Activated CD4-positive, alpha-beta T cell treated with anti-CD3 and anti-CD28 coated beads for 36 hours (primary cell): ENCODE measurements at regions not wholly inside any gene's neighbourhood (a gene's known extent, or its start where the extent isn't known, plus 50 kb on each side); places are given as distances from the start of the nearest gene placed in this dataset.

Source experiments
- ATAC-seq: fragments of 200-7000 bp; cut with Tn5 transposase; one replicate; pipeline ENCODE4 v1.10.0; 2021; ENCODE audit warnings: mild to moderate bottlenecking, moderate library complexity
- CTCF ChIA-PET: fragments of 350-600 bp; sonication (Branson Sonifier 250); formaldehyde crosslinking; loops from one replicate; lab custom pipeline; 2021; ENCODE audit warnings: antibody characterized with exemption; lab: Charles Lee
- POLR2A ChIA-PET: fragments of 350-600 bp; sonication (Branson Sonifier 250); formaldehyde crosslinking; loops from one replicate; lab custom pipeline; 2021; ENCODE audit warnings: antibody characterized with exemption, inconsistent platforms; lab: Charles Lee
- DNase-seq: peaks from one replicate; pipeline ENCODE4 v3.0.0-alpha.2; 2020
- H3K27ac Mint-ChIP-seq: one replicate; pipeline ENCODE4 v1.8.0; 2021; ENCODE audit warnings: mixed read lengths
- H3K27me3 Mint-ChIP-seq: one replicate; pipeline ENCODE4 v1.8.0; 2021; ENCODE audit warnings: mixed read lengths
- H3K36me3 Mint-ChIP-seq: one replicate; pipeline ENCODE4 v1.8.0; 2021; ENCODE audit warnings: low read depth, mixed read lengths
- H3K4me1 Mint-ChIP-seq: one replicate; pipeline ENCODE4 v1.8.0; 2021; ENCODE audit warnings: mixed read lengths
- H3K4me3 Mint-ChIP-seq: one replicate; pipeline ENCODE4 v1.8.0; 2021; ENCODE audit warnings: mild to moderate bottlenecking, moderate library complexity, mixed read lengths
- H3K9me3 Mint-ChIP-seq: one replicate; pipeline ENCODE4 v1.8.0; 2021; ENCODE audit warnings: low read depth, mixed read lengths
- intact Hi-C, 2 experiments: fragments of 100-400 bp; cut with DNase I in 1 of 2; cut with micrococcal nuclease in 1 of 2; formaldehyde crosslinking; loops; one replicate each; pipeline versions ENCODE4 v1.14.2 to v1.15.1; 2022 to 2024; cut with DNase I, micrococcal nuclease

DNA sequence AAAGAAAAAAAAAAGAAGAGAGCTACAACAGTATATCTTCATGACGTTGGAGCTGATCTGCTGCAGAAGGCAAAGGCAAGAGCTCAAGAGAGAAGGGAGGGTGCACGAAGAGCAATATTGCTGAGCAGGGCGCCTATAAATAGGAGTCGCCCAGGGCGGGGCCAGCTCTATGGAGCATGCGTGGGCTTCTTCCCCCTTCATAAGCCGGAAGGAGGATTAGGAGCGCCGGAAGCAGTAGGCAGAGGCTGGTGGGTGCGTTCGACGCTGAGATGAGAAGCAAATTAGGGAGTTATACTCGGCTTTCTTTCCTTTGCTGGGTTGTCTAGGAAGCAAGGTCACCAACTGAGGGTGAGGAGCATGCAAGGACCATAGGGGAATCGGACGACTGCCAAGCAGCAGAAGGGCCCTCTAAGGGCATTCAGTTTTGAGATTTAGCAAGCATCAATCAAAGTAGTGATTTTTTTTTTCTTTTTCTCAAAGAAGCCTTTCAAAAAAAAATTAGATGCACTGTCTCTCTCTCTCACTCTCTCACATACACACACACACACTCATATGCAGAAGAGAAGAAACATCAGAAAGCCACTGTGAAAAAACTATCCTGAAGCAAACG lies 496.7 kb downstream of the ENC1 start:
- H3K27ac Mint-ChIP-seq, result no peak overlapping the region
- no peaks in the 10 kb centered on the region for H3K4me1 Mint-ChIP-seq
- peaks cover 11% of the 10 kb centered on the region for H3K27me3 Mint-ChIP-seq
- H3K9me3 Mint-ChIP-seq, result no peaks in the 10 kb centered on the region
- H3K4me3 Mint-ChIP-seq, result no peak overlapping the region
- CTCF ChIA-PET, result no interaction called here
- intact Hi-C loops, result no loop called here
- POLR2A ChIA-PET, result interaction anchor here (0.6 kb wide), 1 partner anchor 772 kb away, joined by 6 read pairs; no protein-coding TSS in a partner anchor
- H3K36me3 Mint-ChIP-seq, result no peaks in the 10 kb centered on the region
- DNase-seq (no peak), ATAC-seq (no peak)

DNA sequence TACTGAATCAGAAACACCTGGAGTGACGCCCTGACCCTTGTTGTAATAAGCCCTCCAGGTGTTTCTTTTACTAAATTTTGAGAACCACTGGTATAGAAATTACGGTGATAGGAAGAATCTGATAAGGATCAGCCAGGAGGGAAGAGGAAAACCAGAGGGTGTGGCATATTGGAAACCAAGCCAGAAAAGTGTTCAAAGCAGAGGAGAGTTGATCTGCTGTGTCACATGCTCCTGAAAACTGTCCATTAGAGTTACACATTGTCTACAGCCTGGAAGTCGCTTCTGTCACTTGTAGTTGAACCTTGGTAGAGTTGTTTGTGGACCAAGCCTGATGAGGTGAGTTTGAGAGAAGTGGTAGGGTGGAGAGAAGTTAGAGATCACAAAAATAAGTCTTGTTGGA lies 497.4 kb downstream of the ENC1 start:
- DNase-seq (no peak), ATAC-seq (no peak)
- no peaks in the 10 kb centered on the region for H3K4me1 Mint-ChIP-seq
- intact Hi-C loops, result no loop called here
- H3K4me3 Mint-ChIP-seq, result no peak overlapping the region
- no peak overlapping the region for H3K27ac Mint-ChIP-seq
- no peaks in the 10 kb centered on the region for H3K9me3 Mint-ChIP-seq
- no peaks in the 10 kb centered on the region for H3K36me3 Mint-ChIP-seq
- H3K27me3 Mint-ChIP-seq, result peaks cover 14% of the 10 kb centered on the region
- POLR2A ChIA-PET, result no interaction called here
- CTCF ChIA-PET, result no interaction called here

DNA sequence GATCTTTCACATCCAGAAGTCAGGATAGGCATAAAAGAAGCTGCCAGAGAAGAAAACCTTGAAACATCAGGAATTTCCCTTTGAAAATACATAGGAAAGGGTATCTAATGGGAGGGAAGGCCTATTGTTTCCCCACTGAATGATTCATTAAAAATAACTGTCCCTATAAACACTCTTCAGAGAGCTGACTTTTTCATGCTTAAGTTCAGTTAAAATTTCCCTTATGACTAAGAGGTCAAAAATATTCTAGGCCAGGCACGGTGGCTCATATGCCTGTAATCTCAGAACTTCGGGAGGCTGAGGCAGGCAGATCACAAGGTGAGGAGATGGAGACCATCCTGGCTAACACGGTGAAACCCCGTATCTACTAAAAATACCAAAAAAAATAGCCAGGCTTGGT lies 499.5 kb downstream of the ENC1 start:
- H3K27ac Mint-ChIP-seq, result no peak overlapping the region
- no peaks in the 10 kb centered on the region for H3K36me3 Mint-ChIP-seq
- ATAC-seq, result no peak
- H3K4me1 Mint-ChIP-seq, result no peaks in the 10 kb centered on the region
- DNase-seq, result no peak
- peaks cover 17% of the 10 kb centered on the region for H3K27me3 Mint-ChIP-seq
- no peaks in the 10 kb centered on the region for H3K9me3 Mint-ChIP-seq
- CTCF ChIA-PET, result no interaction called here
- intact Hi-C loops, result no loop called here
- H3K4me3 Mint-ChIP-seq, result no peak overlapping the region
- POLR2A ChIA-PET, result no interaction called here

DNA sequence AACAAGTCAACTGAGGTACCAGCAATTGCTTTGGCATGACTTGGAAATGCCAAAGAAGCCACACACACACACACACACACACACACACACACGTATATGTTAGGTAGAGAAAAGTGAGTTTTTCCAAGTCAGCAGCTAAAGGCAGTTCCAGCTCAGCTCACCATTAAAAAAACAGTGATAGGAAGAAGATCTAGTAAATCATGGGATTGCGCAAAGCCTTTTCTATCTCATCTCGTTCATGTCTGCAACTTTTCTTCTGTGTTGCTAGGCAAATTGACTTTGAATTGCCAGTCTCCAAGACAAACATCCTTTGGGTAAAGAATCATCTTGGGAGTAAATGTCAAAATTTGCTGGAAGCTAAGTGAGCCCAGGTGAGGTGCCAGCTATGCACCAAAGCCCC lies 500.1 kb downstream of the ENC1 start:
- H3K27me3 Mint-ChIP-seq, result peaks cover 19% of the 10 kb centered on the region
- intact Hi-C loops, result no loop called here
- DNase-seq (no peak), ATAC-seq (no peak)
- H3K9me3 Mint-ChIP-seq, result no peaks in the 10 kb centered on the region
- ChIA-PET CTCF (no interaction called here), POLR2A (no interaction called here)
- no peak overlapping the region for H3K4me3 Mint-ChIP-seq
- H3K4me1 Mint-ChIP-seq, result no peaks in the 10 kb centered on the region
- H3K27ac Mint-ChIP-seq, result no peak overlapping the region
- H3K36me3 Mint-ChIP-seq, result no peaks in the 10 kb centered on the region

DNA sequence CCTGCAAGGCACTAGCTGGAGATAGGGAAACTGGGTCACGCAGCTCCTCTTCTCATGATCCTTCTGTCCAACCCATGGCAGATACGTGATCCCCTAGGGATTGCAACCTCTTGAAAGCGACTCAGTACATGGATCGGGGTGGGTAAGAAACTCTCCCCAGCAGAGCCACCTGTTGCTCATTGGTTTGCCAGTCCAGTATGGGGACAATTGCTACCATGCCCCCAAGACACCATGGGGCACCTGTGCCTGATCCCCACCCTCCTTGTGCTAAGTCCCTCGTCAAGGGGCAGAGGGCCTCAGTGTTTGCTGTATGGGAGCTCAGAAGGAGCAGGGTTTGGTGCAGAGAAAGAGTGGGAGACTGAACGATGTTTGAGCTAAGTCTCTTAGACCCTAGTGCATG lies 500.9 kb downstream of the ENC1 start:
- ChIA-PET POLR2A (no interaction called here), CTCF (no interaction called here)
- Mint-ChIP-seq H3K9me3 (no peaks in the 10 kb centered on the region), H3K36me3 (no peaks in the 10 kb centered on the region), H3K27me3 (peaks cover 14% of the 10 kb centered on the region), H3K4me1 (no peaks in the 10 kb centered on the region), H3K27ac (no peak overlapping the region), H3K4me3 (no peak overlapping the region)
- DNase-seq (no peak), ATAC-seq (no peak)
- intact Hi-C loops, result no loop called here

DNA sequence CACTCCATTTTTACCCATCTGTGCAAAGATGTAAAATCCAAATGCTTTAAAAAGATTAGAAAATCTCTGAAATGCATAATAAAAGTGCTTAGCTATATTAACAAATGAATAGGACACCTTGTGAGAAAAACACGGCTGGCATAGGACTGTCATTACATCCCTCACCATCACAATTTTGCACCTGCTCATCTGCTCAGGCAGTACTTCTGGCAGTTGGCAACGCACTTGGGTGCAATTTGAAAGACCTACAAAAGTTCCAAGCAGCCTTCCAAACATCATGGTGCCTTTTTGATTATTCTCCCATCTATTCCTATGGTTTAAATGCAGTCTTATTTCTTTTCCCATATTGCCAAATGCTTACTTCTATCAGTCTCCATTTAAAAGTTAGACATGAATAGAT lies 501.8 kb downstream of the ENC1 start:
- CTCF ChIA-PET, result no interaction called here

DNA sequence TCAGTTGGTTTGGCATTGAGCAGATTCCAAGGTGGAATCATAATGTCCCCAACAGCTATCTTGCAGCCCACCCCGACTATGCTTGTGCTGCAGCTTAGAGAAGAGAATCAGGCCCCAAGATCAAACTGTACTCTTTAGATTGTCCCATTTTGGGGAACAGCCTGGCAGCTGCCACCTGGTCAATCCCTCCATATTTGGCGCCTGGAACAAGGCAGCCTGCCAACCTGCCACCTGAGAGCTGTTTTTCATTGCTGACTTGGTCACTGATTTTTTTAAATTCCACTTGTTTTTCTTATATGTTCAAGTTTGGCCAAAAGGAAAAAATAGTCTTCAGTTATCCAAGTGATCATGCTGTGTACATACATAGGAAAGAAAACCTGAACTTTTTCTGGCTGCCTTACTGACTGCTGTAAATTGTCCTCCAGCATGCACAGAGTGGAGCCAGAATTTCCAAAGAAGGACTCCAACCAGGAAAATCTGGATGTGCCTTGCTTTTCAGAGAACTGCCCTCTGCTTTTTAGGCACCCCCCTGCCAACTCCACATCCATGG lies 504.2 kb downstream of the ENC1 start:
- Mint-ChIP-seq H3K27me3 (peaks cover 12% of the 10 kb centered on the region), H3K4me3 (no peak overlapping the region), H3K9me3 (no peaks in the 10 kb centered on the region), H3K4me1 (no peaks in the 10 kb centered on the region), H3K27ac (no peak overlapping the region), H3K36me3 (no peaks in the 10 kb centered on the region)
- DNase-seq (no peak), ATAC-seq (no peak)
- ChIA-PET CTCF (interaction anchor here (0.6 kb wide), 1 partner anchor 119 kb away, joined by 3 read pairs; no protein-coding TSS in a partner anchor), POLR2A (no interaction called here)
- intact Hi-C loops, result no loop called here

More for the DNA sequence above, 501.8 kb downstream of the ENC1 start:
- Mint-ChIP-seq H3K9me3 (no peaks in the 10 kb centered on the region), H3K4me1 (no peaks in the 10 kb centered on the region), H3K27ac (no peak overlapping the region), H3K36me3 (no peaks in the 10 kb centered on the region), H3K4me3 (no peak overlapping the region), H3K27me3 (peaks cover 10% of the 10 kb centered on the region)
- DNase-seq (no peak), ATAC-seq (no peak)
- intact Hi-C loops, result no loop called here
- POLR2A ChIA-PET, result no interaction called here

DNA sequence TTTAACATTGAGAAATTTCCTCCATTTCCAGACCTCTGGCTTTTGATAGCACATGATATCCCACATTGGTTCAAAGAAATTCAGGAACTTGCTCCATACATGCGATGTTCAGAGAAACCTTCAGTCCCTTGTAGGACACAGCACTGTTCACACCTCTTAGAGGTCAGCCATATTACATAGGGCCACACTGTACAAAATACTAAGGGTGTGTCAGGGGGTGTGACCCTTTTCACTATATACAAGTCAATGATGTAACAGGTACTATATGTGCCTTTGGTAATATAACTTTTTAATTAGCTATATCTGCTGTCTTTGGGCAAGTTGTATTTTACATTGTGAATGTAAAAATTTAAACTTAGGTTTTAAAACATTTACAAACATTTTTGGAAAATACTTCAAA lies 505.5 kb downstream of the ENC1 start:
- no peak overlapping the region for H3K27ac Mint-ChIP-seq
- no peaks in the 10 kb centered on the region for H3K9me3 Mint-ChIP-seq
- no peaks in the 10 kb centered on the region for H3K36me3 Mint-ChIP-seq
- POLR2A ChIA-PET, result no interaction called here
- no peaks in the 10 kb centered on the region for H3K4me1 Mint-ChIP-seq
- intact Hi-C loops, result no loop called here
- ATAC-seq, result no peak
- CTCF ChIA-PET, result interaction anchor here (0.7 kb wide), 1 partner anchor 98 kb away, joined by 3 read pairs; no protein-coding TSS in a partner anchor
- H3K4me3 Mint-ChIP-seq, result no peak overlapping the region
- peaks cover 18% of the 10 kb centered on the region for H3K27me3 Mint-ChIP-seq
- no peak for DNase-seq

DNA sequence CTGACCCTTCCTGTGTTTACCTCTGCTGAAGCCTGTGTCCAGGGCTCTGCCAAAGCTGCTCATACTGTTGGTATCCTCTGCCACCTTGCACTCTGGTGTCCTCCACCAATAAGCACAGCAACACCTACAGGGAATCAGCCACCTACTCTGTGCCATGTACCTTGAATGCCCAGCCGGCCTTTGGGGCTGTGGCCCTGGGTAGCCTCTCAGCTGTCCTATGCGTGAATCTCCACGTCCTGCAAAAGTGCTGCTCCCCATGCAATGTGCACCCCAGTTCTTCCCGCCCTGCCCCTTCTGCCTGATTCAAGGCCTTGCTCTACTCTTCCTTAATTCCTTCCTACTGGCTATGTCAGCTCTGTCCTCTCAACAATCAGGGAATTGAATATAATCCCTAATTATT lies 506.5 kb downstream of the ARHGEF28 start:
- ChIA-PET CTCF (no interaction called here), POLR2A (no interaction called here)
- Mint-ChIP-seq H3K27me3 (peaks cover 14% of the 10 kb centered on the region), H3K4me3 (no peak overlapping the region), H3K9me3 (no peaks in the 10 kb centered on the region), H3K27ac (no peak overlapping the region), H3K4me1 (no peaks in the 10 kb centered on the region), H3K36me3 (no peaks in the 10 kb centered on the region)
- no peak for DNase-seq
- intact Hi-C loops, result no loop called here
- ATAC-seq, result no peak

DNA sequence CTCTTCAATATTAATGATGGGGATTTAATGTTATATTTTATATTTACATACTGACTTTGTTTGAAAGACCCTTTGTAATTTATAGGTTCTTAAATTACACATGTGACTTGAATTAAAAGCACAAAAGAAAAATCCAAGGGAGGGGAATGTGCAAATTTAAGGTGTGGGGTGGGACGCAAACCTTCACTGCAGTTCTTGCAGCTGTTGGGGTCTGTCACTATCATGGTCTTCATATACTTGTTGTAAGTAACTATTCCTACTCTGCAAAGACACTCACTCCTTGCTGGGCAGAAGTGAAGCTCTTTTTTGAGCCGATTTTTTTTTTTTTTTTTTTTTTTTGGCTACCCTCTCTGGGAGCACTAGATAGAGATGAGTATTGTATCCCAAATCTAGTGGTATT lies 505.3 kb downstream of the ARHGEF28 start:
- ChIA-PET POLR2A (no interaction called here), CTCF (no interaction called here)
- Mint-ChIP-seq H3K27me3 (peaks cover 14% of the 10 kb centered on the region), H3K36me3 (no peaks in the 10 kb centered on the region), H3K9me3 (no peaks in the 10 kb centered on the region), H3K4me1 (no peaks in the 10 kb centered on the region), H3K27ac (no peak overlapping the region), H3K4me3 (no peak overlapping the region)
- DNase-seq (no peak), ATAC-seq (no peak)
- intact Hi-C loops, result no loop called here

DNA sequence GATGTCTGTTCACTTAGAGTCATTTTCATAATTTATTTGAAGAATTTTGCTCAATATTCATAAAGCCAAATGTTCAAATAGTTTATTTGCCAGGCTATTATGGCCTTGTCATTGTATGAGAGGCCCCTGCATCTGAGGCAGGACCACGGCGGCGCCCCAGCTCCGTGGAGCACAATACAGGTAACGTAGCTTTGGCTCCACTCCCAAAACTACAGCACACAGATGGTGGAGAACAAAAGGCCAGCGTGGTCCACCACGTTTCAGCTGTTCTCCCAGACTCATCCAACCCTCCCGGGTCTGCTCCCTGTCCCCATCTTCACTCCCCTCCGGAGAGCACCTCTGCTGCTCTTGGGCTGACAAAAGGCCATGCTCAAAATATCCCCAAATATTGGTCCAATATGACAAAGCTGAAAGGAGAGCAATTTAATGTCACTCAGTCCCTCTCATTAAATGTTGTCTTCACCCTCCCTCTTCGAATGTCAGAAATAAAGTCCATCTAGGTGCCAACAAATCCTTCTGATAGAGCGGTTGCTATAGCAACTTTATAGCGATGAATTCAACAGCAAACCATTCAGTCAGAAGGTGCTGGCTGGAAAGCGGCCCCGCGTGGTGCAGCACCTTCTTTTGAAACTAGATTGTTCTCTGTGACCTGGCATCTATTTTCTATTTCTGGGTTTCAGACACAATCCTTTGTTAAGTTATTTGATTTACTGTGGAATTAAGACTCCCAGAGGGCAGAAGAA lies 504.3 kb downstream of the ARHGEF28 start:
- ChIA-PET CTCF (no interaction called here), POLR2A (no interaction called here)
- no peak for DNase-seq
- Mint-ChIP-seq H3K4me3 (no peak overlapping the region), H3K4me1 (no peaks in the 10 kb centered on the region), H3K27ac (no peak overlapping the region), H3K27me3 (peaks cover 11% of the 10 kb centered on the region), H3K36me3 (no peaks in the 10 kb centered on the region), H3K9me3 (no peaks in the 10 kb centered on the region)
- no peak for ATAC-seq
- intact Hi-C loops, result no loop called here
